GM19438 (cell line): ENCODE measurements at regions not wholly inside any gene's neighbourhood (a gene's known extent, or its start where the extent isn't known, plus 50 kb on each side); places are given as distances from the start of the nearest gene placed in this dataset.

ENCODE experiments used
- ATAC-seq: cut with Tn5 transposase; IDR thresholded peaks from one replicate; pipeline ENCODE4 v1.9.1; 2021; ENCODE audit warnings: low read depth; ENCODE audit not compliant: unreplicated experiment

DNA sequence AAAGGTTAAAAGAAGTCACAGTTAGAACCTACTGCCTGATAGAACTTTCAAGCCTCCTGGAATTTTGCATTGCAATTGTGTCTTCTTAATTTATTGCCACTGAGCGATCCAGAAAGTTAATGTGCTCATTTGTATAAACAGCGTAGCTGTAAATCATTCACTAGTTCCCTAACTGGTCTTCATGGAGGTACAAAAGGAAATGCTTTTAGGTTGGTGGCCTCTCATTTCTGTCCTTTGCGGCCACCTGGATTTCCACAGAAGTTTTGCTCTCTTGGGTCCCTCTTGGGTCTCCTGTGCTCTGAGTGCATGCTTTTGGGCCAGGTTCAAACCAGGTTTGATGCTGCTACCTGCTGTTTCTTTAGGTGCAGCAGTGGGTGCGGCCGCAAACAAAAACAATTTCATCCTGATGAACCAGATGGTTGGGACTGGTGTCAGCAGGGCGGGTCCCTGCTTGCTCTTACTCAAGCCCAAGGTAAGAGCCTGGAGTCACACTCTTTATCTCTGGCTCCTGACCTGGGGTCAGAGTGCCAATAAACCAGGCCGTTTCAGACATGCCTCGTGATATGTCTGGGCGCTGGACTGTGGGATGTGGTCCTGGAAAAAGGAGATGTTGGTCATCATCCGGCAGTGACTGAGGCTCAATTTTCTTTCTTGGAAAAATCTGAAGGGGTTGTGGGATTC lies 270.1 kb downstream of the PTTG2 start:
- ATAC-seq, result no peak

DNA sequence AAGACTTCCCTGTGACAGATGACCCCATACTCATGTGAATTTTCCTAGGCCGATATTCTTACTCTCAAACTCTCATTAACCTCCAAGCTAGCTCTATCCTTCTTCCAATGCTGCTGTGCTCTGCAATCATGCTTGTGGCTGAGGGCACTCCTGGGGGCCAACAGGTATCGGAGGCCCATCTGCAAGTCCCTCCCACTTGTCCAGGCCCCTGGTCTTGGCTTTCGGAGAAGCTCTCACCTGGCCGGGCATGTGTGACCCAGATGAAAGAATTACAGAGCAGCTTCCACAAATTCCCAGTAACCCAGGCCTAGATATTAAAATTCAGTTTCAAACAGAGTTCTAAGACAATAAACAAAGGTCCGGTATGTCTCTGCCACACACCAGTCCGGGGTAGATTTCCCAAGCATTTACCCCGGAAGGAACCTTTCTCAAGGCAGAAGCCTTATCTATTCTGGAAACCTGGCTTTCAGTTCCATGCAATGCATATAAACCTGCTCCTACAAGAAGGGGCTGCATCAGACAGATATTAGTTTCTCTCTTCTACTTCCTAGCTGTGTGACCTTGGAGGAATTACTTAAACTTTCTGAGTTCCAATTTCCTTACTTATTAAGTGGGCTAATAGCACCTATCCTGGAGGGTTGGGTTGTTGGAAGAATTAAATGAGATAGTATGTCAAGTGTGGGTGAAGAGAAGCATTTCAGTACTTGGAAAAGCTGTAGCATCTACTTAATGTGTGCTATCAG lies 270.8 kb downstream of the PTTG2 start:
- ATAC-seq, result no peak

- no peak for ATAC-seq
Observed at GRCh38 chr4:38231626-38232025, 271.4 kb downstream of the PTTG2 start.

DNA sequence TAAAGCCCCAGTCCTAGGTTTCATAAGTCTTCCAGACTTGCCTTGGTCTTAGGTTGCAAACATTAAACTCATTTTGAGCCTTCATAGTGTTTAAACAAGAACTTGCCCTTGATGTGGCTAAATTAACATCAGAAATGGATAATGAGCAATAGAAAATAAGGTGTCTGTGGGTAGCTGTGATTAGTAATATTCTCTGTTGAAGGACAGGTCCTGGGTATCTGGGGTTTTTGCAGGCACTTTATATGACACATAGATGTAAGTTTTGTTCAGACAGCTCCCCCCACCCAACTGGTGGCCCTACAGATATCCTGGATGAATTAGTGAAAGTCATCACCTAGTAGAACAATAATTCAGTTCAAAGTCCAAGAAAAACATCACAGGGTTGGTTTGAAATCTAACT lies 272.5 kb downstream of the PTTG2 start:
- no peak for ATAC-seq

GRCh38 chr4:38233727-38234480 lies 273.7 kb downstream of the PTTG2 start:
- no peak for ATAC-seq

DNA sequence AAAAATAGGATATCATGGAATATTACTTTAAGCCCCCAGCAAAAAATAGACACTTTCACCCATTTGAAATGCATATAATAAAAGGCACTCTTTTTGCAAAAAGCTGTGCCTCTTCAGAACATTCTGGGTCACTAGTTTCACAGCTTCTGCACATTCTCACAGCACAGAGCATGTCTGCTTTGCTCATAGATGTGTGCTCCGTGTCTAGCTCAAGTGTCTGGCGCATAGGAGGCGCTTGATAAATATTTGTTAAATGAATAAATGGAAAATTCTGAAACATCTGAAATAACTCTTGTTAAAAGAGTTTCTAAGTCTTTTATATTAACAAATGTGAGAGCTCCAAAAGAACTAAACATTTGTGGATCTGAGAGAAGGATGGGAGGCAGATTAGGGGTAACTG lies 275.2 kb downstream of the PTTG2 start:
- ATAC-seq, result no peak

DNA sequence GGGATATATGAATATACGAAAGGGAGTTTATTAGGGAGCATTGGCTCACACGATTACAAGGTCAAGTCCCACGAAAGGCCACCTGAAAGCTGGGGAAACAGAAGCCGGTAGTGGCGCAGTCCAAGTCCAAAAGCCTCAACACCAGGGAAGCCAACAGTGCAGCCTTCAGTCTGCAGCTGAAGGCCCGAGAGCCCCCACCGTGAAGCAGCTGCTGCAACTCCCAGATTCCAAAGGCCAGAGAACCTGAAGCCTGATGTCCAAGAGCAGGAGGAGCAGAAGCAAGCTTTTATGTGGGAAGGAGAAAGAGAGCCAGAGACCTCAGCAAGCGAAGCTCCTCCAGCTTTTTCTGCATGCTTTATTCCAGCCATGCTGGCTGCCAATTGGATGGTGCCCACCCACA lies 275.8 kb downstream of the PTTG2 start:
- ATAC-seq, result no peak

GRCh38 chr4:38236503-38236902 lies 276.3 kb downstream of the PTTG2 start:
- ATAC-seq, result no peak

GRCh38 chr4:38237139-38237538 lies 276.9 kb downstream of the PTTG2 start:
- ATAC-seq, result no peak

GRCh38 chr4:38241541-38241940 lies 281.3 kb downstream of the PTTG2 start:
- no peak for ATAC-seq

DNA sequence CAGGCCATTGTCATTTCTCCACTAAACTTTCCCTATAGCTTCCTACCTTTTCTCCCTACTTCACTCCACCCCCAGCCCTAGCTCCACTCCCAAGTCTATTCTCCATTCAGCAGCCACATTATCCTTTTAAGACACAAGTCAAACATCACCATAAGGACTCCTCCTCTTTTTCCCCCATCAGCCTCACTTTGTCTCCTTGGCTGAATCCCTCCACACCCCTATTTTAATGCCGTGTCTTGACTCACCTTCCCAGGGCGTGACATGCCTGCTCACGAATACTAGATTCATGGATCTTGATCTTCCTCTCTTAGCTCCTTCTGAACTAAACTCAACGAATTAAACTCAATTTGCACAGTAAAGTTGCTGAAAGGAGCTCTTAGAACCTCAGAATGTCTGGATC lies 281.9 kb downstream of the PTTG2 start:
- no peak for ATAC-seq

DNA sequence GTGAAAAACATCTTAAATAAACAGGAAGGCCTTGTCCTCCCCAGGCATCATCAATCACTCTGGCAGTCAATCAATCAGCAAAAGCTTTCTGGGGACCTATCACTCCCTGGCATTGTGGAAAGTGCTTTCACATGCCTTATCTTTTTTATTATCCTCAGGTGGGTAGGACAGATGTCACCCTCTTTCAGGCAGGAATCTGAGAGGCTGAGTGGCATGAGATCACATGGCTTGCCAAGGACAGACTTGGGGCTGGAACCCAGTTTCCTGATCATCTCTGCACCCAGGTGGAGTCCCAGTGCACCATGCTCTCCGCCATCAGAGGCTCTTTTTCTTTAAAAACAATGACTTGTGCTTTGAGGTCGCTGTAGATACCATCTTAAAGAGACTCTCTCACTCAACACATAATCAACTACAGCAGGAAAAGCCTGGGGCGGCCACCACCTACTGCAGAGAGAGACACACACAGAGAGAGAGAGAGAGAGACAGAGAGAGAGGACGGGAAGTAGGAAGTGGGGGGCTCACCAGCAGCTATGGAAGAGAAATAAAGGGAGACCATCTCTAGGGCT lies 282.7 kb downstream of the PTTG2 start:
- ATAC-seq, result no peak

GRCh38 chr4:38243388-38244053 lies 283.3 kb downstream of the PTTG2 start:
- ATAC-seq, result no peak

- ATAC-seq, result no peak
Observed at GRCh38 chr4:38254825-38255224, 294.6 kb downstream of the PTTG2 start.

DNA sequence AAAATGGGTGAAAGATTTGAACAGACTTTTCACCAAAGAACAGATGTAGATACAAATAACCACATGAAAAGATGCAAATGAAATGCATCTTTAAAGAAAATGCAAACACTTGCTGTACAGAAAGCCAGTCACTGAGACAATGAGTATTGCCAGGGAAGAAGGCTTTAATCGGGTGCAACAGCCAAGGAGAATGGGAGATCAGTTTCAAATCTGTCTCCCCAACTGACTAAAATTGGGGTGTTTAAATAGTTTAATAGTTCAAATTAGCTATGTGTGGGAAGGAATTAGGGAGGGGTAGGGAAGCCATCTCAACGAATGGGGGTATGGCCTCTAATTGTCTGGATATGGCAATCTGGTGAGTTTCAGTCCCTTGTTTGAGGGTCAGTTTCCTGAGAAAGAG lies 295.4 kb downstream of the PTTG2 start:
- ATAC-seq, result no peak

DNA sequence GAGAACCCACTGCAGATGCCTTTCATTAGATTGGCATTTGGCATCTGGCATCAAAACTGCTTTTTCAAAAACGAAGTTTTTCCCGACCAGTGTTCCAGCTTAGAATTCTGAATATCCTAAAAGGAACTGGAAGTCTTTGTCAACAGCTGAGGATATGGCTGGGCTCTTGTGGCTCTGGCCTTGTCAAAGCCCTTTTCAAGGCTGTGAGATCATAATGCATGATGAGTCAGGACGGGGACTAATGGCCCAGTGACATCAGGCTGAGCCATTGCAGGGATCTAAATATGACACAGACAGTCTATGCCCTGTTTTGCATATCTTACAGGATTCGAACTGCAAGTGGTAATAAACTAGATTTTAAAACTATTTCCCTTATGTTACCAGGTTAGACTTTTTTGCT lies 306.4 kb downstream of the PTTG2 start:
- ATAC-seq, result no peak

DNA sequence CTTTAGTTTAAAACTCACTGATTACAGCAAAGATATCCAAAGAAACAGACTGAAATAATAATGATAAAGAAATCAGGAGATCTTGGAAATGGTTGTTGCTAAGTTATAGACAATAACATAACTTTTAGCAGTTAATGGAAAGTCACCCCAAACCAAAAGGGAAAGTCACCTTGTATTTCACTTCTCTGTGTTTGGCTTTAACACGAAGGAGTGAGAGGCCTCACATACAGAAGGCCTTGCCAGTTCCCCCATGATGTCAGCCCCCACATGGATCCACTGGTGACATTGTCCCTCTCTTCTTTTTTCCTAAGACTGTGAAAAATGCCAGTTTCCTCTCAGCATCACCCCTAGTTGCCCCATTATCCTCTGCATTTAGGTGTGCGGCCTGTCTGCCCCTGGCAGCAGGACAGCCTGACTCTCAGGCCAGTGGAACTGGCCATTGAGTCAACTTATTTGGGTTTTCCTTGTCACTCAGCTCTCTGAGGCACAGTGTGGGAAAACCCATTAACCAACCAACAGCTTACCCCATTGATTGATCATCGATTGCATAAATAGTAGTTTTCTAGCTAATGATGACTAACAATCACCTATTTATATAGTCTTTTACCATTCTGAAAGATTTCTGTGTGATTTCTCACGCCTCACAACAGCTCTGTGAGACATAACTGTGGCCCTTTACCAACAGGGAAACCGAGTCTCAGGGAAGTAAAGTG lies 308.1 kb downstream of the PTTG2 start:
- no peak for ATAC-seq

GRCh38 chr4:38268837-38269236 lies 308.6 kb downstream of the PTTG2 start:
- ATAC-seq, result no peak

GRCh38 chr4:38273407-38273806 lies 313.2 kb downstream of the PTTG2 start:
- ATAC-seq, result no peak
